H1 (cell line): ENCODE measurements at regions not wholly inside any gene's neighbourhood (a gene's known extent, or its start where the extent isn't known, plus 50 kb on each side); places are given as distances from the start of the nearest gene placed in this dataset.

ENCODE experiments used
- CTCF ChIA-PET: fragments of 300-600 bp; sonication (Branson Sonifier 250); formaldehyde crosslinking; loops from one replicate; lab custom pipeline; 2021; ENCODE audit not compliant: partially characterized antibody; lab: Charles Lee
- POLR2A ChIA-PET: fragments of 300-600 bp; sonication (Branson Sonifier 250); formaldehyde crosslinking; loops from one replicate; lab custom pipeline; 2021; ENCODE audit warnings: inconsistent platforms; ENCODE audit not compliant: partially characterized antibody; lab: Charles Lee
- DNase-seq, 2 experiments: peaks; one replicate each; pipeline versions ENCODE4 v3.0.0 to v3.0.0-alpha.2; 2010 to 2022; ENCODE audit warnings: low spot score in 2 of 2, low read depth in 1 of 2, mixed read lengths in 1 of 2
- FAIRE-seq: peaks from 2 replicates; lab custom pipeline; 2011; peaks lifted over from hg19 to GRCh38; lab: Jason Lieb, UNC
- H2AFZ ChIP-seq: 2 replicates; pipeline ENCODE4 v1.8.1; 2012; ENCODE audit warnings: low read length, inconsistent platforms
- H2AK5ac ChIP-seq: 2 replicates; pipeline ENCODE4 v1.6.1; 2013; ENCODE audit warnings: low read depth, low read length
- H2BK120ac ChIP-seq: replicated peaks from 2 replicates; pipeline ENCODE3; 2013; ENCODE audit warnings: low read depth, low read length, inconsistent platforms
- H2BK12ac ChIP-seq: 2 replicates; pipeline ENCODE4 v1.6.1; 2013; ENCODE audit warnings: low read depth, low read length
- H2BK15ac ChIP-seq: 2 replicates; pipeline ENCODE4 v1.6.1; 2013; ENCODE audit warnings: low read length
- H2BK20ac ChIP-seq: 2 replicates; pipeline ENCODE4 v1.6.1; 2013; ENCODE audit warnings: low read length
- H2BK5ac ChIP-seq: 2 replicates; pipeline ENCODE4 v1.6.1; 2013; ENCODE audit warnings: low read depth, low read length
- H3K14ac ChIP-seq: 2 replicates; pipeline ENCODE4 v1.6.1; 2013; ENCODE audit warnings: inconsistent platforms; ENCODE audit not compliant: insufficient read length
- H3K18ac ChIP-seq: 2 replicates; pipeline ENCODE4 v1.6.1; 2013; ENCODE audit warnings: low read length; ENCODE audit errors: extremely low read depth
- H3K23ac ChIP-seq: 2 replicates; pipeline ENCODE4 v1.6.1; 2013; ENCODE audit warnings: inconsistent platforms; ENCODE audit not compliant: insufficient read length
- H3K23me2 ChIP-seq: 2 replicates; pipeline ENCODE4 v1.6.1; 2013; ENCODE audit warnings: low read depth, low read length
- H3K27ac ChIP-seq: 2 replicates; pipeline ENCODE4 v1.6.1; 2011; ENCODE audit warnings: low read depth, low read length, inconsistent platforms
- H3K27me3 ChIP-seq, 4 experiments: replicated peaks in 1 of 4; 1 replicate in 1 of 4; 2 replicates in 3 of 4; pipeline versions ENCODE4 v1.6.1 to v1.8.1; 2011 to 2013; ENCODE audit warnings: low read length in 3 of 4, mild to moderate bottlenecking in 3 of 4, inconsistent platforms in 2 of 4, mixed read lengths in 2 of 4, moderate library complexity in 1 of 4; ENCODE audit not compliant: control insufficient read depth in 3 of 4, insufficient read depth in 3 of 4; ENCODE audit errors: extremely low read depth in 1 of 4
- H3K36me3 ChIP-seq, 4 experiments: 2 replicates each; pipeline versions ENCODE4 v1.6.1 to v1.8.1; 2011 to 2013; ENCODE audit warnings: mild to moderate bottlenecking in 4 of 4, low read length in 3 of 4, moderate library complexity in 2 of 4, control low read depth in 1 of 4, inconsistent platforms in 1 of 4; ENCODE audit not compliant: insufficient read depth in 4 of 4, control insufficient read depth in 2 of 4
- H3K4ac ChIP-seq: replicated peaks from 2 replicates; pipeline ENCODE3; 2013; ENCODE audit warnings: low read length, low read depth, mixed read lengths, inconsistent platforms; ENCODE audit not compliant: insufficient read length
- H3K4me1 ChIP-seq, 4 experiments: replicated peaks in 1 of 4; 1 replicate in 1 of 4; 2 replicates in 3 of 4; pipeline versions ENCODE4 v1.6.1 to v1.8.1; 2011 to 2013; ENCODE audit warnings: low read length in 3 of 4, inconsistent platforms in 2 of 4, mixed read lengths in 1 of 4; ENCODE audit not compliant: insufficient read depth in 4 of 4, control insufficient read depth in 3 of 4
- H3K4me2 ChIP-seq, 2 experiments: 2 replicates each; pipeline versions ENCODE4 v1.6.1 to v1.8.1; 2011 to 2013; ENCODE audit warnings: low read depth in 2 of 2, low read length in 2 of 2, control low read depth in 1 of 2, inconsistent platforms in 1 of 2, mild to moderate bottlenecking in 1 of 2; ENCODE audit not compliant: insufficient read depth in 1 of 2
- H3K4me3 ChIP-seq, 4 experiments: fragments of 200-600, 300-600 bp in 1 of 4; sonication (generic), shearing (Covaris generic), sonication (Bioruptor Twin) in 1 of 4; 2 replicates each; pipeline versions ENCODE4 v1.5.1 to v1.8.1; 2011 to 2016; ENCODE audit warnings: low read length in 4 of 4, low read depth in 3 of 4, control low read depth in 2 of 4, inconsistent platforms in 2 of 4, mild to moderate bottlenecking in 2 of 4, mixed read lengths in 1 of 4, moderate library complexity in 1 of 4; ENCODE audit not compliant: insufficient read depth in 2 of 4; ENCODE audit errors: extremely low read depth in 1 of 4
- H3K56ac ChIP-seq: replicated peaks from 2 replicates; pipeline ENCODE3; 2013; ENCODE audit warnings: low read depth, mild to moderate bottlenecking, mixed read lengths, low read length, inconsistent platforms; ENCODE audit not compliant: insufficient read length
- H3K79me1 ChIP-seq: 2 replicates; pipeline ENCODE4 v1.6.1; 2013; ENCODE audit warnings: low read depth, low read length, control low read depth
- H3K79me2 ChIP-seq, 2 experiments: 2 replicates each; pipeline versions ENCODE4 v1.6.1 to v1.8.1; 2012 to 2013; ENCODE audit warnings: low read length in 2 of 2, mild to moderate bottlenecking in 2 of 2, inconsistent platforms in 1 of 2; ENCODE audit not compliant: insufficient read depth in 2 of 2, control insufficient read depth in 1 of 2
- H3K9ac ChIP-seq, 4 experiments: replicated peaks in 1 of 4; 1 replicate in 1 of 4; 2 replicates in 3 of 4; pipeline versions ENCODE4 v1.6.1 to v1.8.1; 2011 to 2013; ENCODE audit warnings: low read depth in 3 of 4, low read length in 3 of 4, control low read depth in 2 of 4, mild to moderate bottlenecking in 2 of 4, moderate library complexity in 2 of 4, inconsistent platforms in 1 of 4; ENCODE audit errors: extremely low read depth in 1 of 4
- H3K9me3 ChIP-seq, 2 experiments: 2 replicates each; pipeline versions ENCODE4 v1.6.1 to v1.8.1; 2012 to 2013; ENCODE audit warnings: mild to moderate bottlenecking in 2 of 2, moderate library complexity in 2 of 2, control low read depth in 1 of 2, inconsistent platforms in 1 of 2, low read depth in 1 of 2, low read length in 1 of 2, mixed read lengths in 1 of 2; ENCODE audit not compliant: insufficient read depth in 2 of 2
- H4K20me1 ChIP-seq, 2 experiments: replicated peaks in 1 of 2; 2 replicates each; pipeline versions ENCODE3 to v1.8.1; 2011 to 2013; ENCODE audit warnings: inconsistent platforms in 2 of 2, low read length in 2 of 2, mild to moderate bottlenecking in 1 of 2; ENCODE audit not compliant: insufficient read depth in 2 of 2, control insufficient read depth in 1 of 2
- H4K5ac ChIP-seq: 2 replicates; pipeline ENCODE4 v1.6.1; 2013; ENCODE audit warnings: low read length, low read depth, mixed read lengths, inconsistent platforms; ENCODE audit not compliant: insufficient read length
- H4K8ac ChIP-seq: 2 replicates; pipeline ENCODE4 v1.8.0; 2013; ENCODE audit warnings: mild to moderate bottlenecking, moderate library complexity, low read length, inconsistent platforms; ENCODE audit not compliant: insufficient read depth; ENCODE audit errors: extremely low read depth
- H4K91ac ChIP-seq: replicated peaks from 2 replicates; pipeline ENCODE3; 2013; ENCODE audit warnings: low read length, mixed read lengths, inconsistent platforms; ENCODE audit not compliant: insufficient read length
- FOSL1 ChIP-seq: IDR thresholded peaks from 2 replicates; pipeline ENCODE4 v1.6.1; 2011; ENCODE audit warnings: mild to moderate bottlenecking, low read depth, low read length, moderate library complexity; ENCODE audit not compliant: insufficient read depth
- RFX5 ChIP-seq: IDR thresholded peaks from 2 replicates; pipeline ENCODE4 v1.6.1; 2011; ENCODE audit warnings: low read depth, low read length, improper control_type of control experiment, borderline replicate concordance
- WGBS, 2 experiments: shearing (Covaris generic) in 1 of 2; methylation state at CpG; one replicate each; pipeline versions ENCODE4 v1.1.6 to v1.1.7; 2013 to 2015; ENCODE audit warnings: low lambda C conversion rate in 2 of 2, mixed read lengths in 2 of 2, inconsistent platforms in 1 of 2, low coverage in 1 of 2, missing lambda C conversion rate in 1 of 2; ENCODE audit not compliant: insufficient replicate concordance in 2 of 2, insufficient coverage in 1 of 2, insufficient read length in 1 of 2; ENCODE audit errors: extremely low coverage in 1 of 2, missing lambda C conversion rate in 1 of 2; 5-methylcytosine and 5-hydroxymethylcytosine counted together

GRCh38 chr22:44622147-44622427 lies 79.9 kb upstream of the PRR5 start:
- Histone ChIP-seq H2BK120ac (no peak overlapping the region), H3K4me3 (no peak overlapping the region), H3K4me1 (peaks cover 0 to 12% (median 4%) of the 10 kb centered on the region in 4 experiments; a peak in 5 of 7 replicates), H3K9ac (no peak overlapping the region), H2BK5ac (no peak overlapping the region), H3K14ac (no peak overlapping the region), H2AK5ac (no peak overlapping the region), H3K56ac (no peak overlapping the region), H4K8ac (no peak overlapping the region), H3K23ac (no peak overlapping the region), H3K27me3 (peaks cover 1 to 29% (median 19%) of the 10 kb centered on the region in 4 experiments), H4K5ac (no peak overlapping the region), H3K9me3 (no peaks in the 10 kb centered on the region; a peak in 1 of 4 replicates), H3K4ac (no peak overlapping the region), H3K4me2 (no peak overlapping the region), H3K18ac (no peak overlapping the region), H2BK20ac (no peak overlapping the region), H3K79me2 (no peaks in the 10 kb centered on the region), H4K20me1 (peaks cover 0 to 25% of the 10 kb centered on the region in 2 experiments), H3K27ac (no peak overlapping the region), H2BK15ac (no peak overlapping the region), H4K91ac (no peak overlapping the region), H2BK12ac (no peak overlapping the region), H3K23me2 (peaks cover 22% of the 10 kb centered on the region), H3K79me1 (peaks cover 6% of the 10 kb centered on the region), H3K36me3 (no peaks in the 10 kb centered on the region), H2AFZ (no peak overlapping the region)
- POLR2A ChIA-PET, result interaction anchor here (0.6 kb wide), 1 partner anchor 135 kb away, joined by 3 read pairs; no protein-coding TSS in a partner anchor
- no peak for TF ChIP-seq FOSL1
- peak; percentile 53; the same call in 1 of the 2 replicates for TF ChIP-seq RFX5
- 82% methylated on average over 7 of the region's 8 CpGs; no CpG with 5 or more reads in 1 of the 2 experiments for WGBS, 2 experiments
- no peak for FAIRE-seq
- CTCF ChIA-PET, result interaction anchor here (0.6 kb wide), 1 partner anchor 20 kb away, joined by 5 read pairs; no protein-coding TSS in a partner anchor
- DNase-seq, result no peak
